DOHH2 (cell line): ENCODE measurements at regions not wholly inside any gene's neighbourhood (a gene's known extent, or its start where the extent isn't known, plus 50 kb on each side); places are given as distances from the start of the nearest gene placed in this dataset.

ENCODE experiments used
- H3F3A ChIP-seq: fragments of 200-600 bp; sonication (generic), shearing (Covaris generic); 2 replicates; pipeline ENCODE4 v1.6.0; 2016; ENCODE audit warnings: antibody characterized with exemption, mild to moderate bottlenecking; ENCODE audit not compliant: control insufficient read depth, insufficient read depth
- H3K27ac ChIP-seq: fragments of 200-600 bp; sonication (generic); 2 replicates; pipeline ENCODE4 v1.5.1; 2014; ENCODE audit warnings: low read depth, mild to moderate bottlenecking, low read length, moderate library complexity
- H3K27me3 ChIP-seq: fragments of 200-600 bp; sonication (generic); 2 replicates; pipeline ENCODE4 v1.6.1; 2014; ENCODE audit warnings: mild to moderate bottlenecking, low read length, mixed read lengths; ENCODE audit not compliant: control insufficient read depth
- H3K36me3 ChIP-seq: fragments of 200-600 bp; sonication (generic); 2 replicates; pipeline ENCODE4 v1.6.1; 2014; ENCODE audit warnings: mild to moderate bottlenecking, low read length, moderate library complexity, mixed read lengths; ENCODE audit not compliant: control insufficient read depth
- H3K4me1 ChIP-seq: fragments of 200-600 bp; sonication (generic); 2 replicates; pipeline ENCODE4 v1.6.1; 2014; ENCODE audit warnings: mild to moderate bottlenecking, low read length, mixed read lengths; ENCODE audit not compliant: control insufficient read depth
- H3K4me2 ChIP-seq: fragments of 200-600 bp; sonication (generic); 2 replicates; pipeline ENCODE4 v1.6.0; 2014; ENCODE audit warnings: mild to moderate bottlenecking, low read length, moderate library complexity
- H3K4me3 ChIP-seq: fragments of 200-600 bp; sonication (generic); 2 replicates; pipeline ENCODE4 v1.5.1; 2014; ENCODE audit warnings: mild to moderate bottlenecking, low read length, mixed read lengths
- H3K79me2 ChIP-seq: fragments of 200-600 bp; sonication (generic); 2 replicates; pipeline ENCODE4 v1.6.1; 2014; ENCODE audit warnings: mild to moderate bottlenecking, low read length, mixed read lengths; ENCODE audit not compliant: control insufficient read depth
- H3K9me2 ChIP-seq: fragments of 200-600 bp; sonication (generic); replicated peaks from 2 replicates; pipeline ENCODE4 v1.6.1; 2014; ENCODE audit warnings: mild to moderate bottlenecking, low read length, mixed read lengths; ENCODE audit not compliant: control insufficient read depth
- H3K9me3 ChIP-seq: fragments of 200-600 bp; sonication (generic); 2 replicates; pipeline ENCODE4 v1.6.1; 2014; ENCODE audit warnings: antibody characterized with exemption, low read length, mixed read lengths; ENCODE audit not compliant: control insufficient read depth, insufficient read depth
- H4K20me1 ChIP-seq: fragments of 200-600 bp; sonication (generic); 2 replicates; pipeline ENCODE4 v1.6.0; 2014; ENCODE audit warnings: low read depth, mild to moderate bottlenecking, antibody characterized with exemption, low read length, moderate library complexity; ENCODE audit not compliant: control insufficient read depth, insufficient read depth
- CTCF ChIP-seq: fragments of 200-600 bp; sonication (generic); IDR thresholded peaks from one replicate; pipeline ENCODE4 v1.5.1; 2014; ENCODE audit warnings: antibody characterized with exemption, mild to moderate bottlenecking, low read depth, low read length; ENCODE audit not compliant: poor library complexity, severe bottlenecking
- EZH2phosphoT487 ChIP-seq: fragments of 200-600 bp; sonication (generic); IDR thresholded peaks from 2 replicates; pipeline ENCODE4 v1.6.1; 2017; ENCODE audit warnings: borderline replicate concordance, mild to moderate bottlenecking, antibody characterized with exemption, low read length, moderate library complexity, mixed read lengths

DNA sequence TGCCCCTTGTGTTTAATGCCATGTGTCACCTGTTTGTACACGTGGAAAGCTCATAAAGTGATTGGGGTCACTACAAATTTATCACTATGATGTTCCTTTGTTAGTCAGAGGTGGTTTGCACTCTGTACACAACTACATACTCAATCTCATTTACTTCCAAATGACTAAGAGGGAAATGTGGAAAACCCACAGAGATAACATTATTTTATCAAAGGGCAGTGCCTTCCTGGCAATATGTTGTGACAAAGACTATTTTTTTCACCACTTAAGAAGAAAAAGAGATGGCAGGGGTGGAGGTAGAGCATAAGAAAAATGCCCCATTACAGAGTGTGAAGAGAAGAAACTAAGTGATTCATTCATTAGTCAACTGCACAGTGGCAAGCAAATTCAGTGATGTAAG, 1064.1 kb upstream of the FLRT2 start:
- TF ChIP-seq EZH2phosphoT487, result no peak
- no peak for TF ChIP-seq CTCF
- Histone ChIP-seq H3K27me3 (no peaks in the 10 kb centered on the region), H3K4me3 (no peak overlapping the region), H3K27ac (no peak overlapping the region), H3F3A (no peaks in the 10 kb centered on the region), H3K9me3 (no peaks in the 10 kb centered on the region), H3K9me2 (no peaks in the 10 kb centered on the region), H3K79me2 (no peaks in the 10 kb centered on the region), H3K4me1 (no peaks in the 10 kb centered on the region), H4K20me1 (no peaks in the 10 kb centered on the region), H3K4me2 (no peak overlapping the region), H3K36me3 (no peaks in the 10 kb centered on the region)

- no peak overlapping the region for H3K4me2 ChIP-seq
Measured at GRCh38 chr14:84468153-84468552, 1061.8 kb upstream of the FLRT2 start.

GRCh38 chr14:84477996-84478395, 1051.9 kb upstream of the FLRT2 start:
- no peak overlapping the region for H3K4me3 ChIP-seq
- no peaks in the 10 kb centered on the region for H3K36me3 ChIP-seq
- H3K9me3 ChIP-seq, result no peaks in the 10 kb centered on the region
- no peaks in the 10 kb centered on the region for H3K4me1 ChIP-seq
- no peaks in the 10 kb centered on the region for H3K79me2 ChIP-seq
- no peak overlapping the region for H3K27ac ChIP-seq
- no peak overlapping the region for H3K4me2 ChIP-seq
- TF ChIP-seq CTCF, result no peak
- H3F3A ChIP-seq, result no peaks in the 10 kb centered on the region
- H3K9me2 ChIP-seq, result no peaks in the 10 kb centered on the region; the same call in 1 of the 2 replicates
- H4K20me1 ChIP-seq, result no peaks in the 10 kb centered on the region
- H3K27me3 ChIP-seq, result no peaks in the 10 kb centered on the region

More at GRCh38 chr14:84468153-84468552, 1061.8 kb upstream of the FLRT2 start:
- TF ChIP-seq EZH2phosphoT487 (no peak), CTCF (no peak)
- H4K20me1 ChIP-seq, result no peaks in the 10 kb centered on the region
- no peaks in the 10 kb centered on the region for H3K4me1 ChIP-seq
- no peak overlapping the region for H3K4me3 ChIP-seq
- H3K9me3 ChIP-seq, result no peaks in the 10 kb centered on the region
- no peaks in the 10 kb centered on the region for H3K27me3 ChIP-seq
- H3K9me2 ChIP-seq, result no peaks in the 10 kb centered on the region
- H3K36me3 ChIP-seq, result no peaks in the 10 kb centered on the region
- no peak overlapping the region for H3K27ac ChIP-seq
- no peaks in the 10 kb centered on the region for H3K79me2 ChIP-seq
- no peaks in the 10 kb centered on the region for H3F3A ChIP-seq
